G401 (cell line): ENCODE measurements at regions not wholly inside any gene's neighbourhood (a gene's known extent, or its start where the extent isn't known, plus 50 kb on each side); places are given as distances from the start of the nearest gene placed in this dataset.

Experiments
- DNase-seq: peaks from one replicate; pipeline ENCODE4 v3.0.0-alpha.2; 2015; ENCODE audit warnings: low spot score
- in situ Hi-C: cut with HindIII; loops from 2 replicates; pipeline ENCODE4 v1.10.0; 2016; ENCODE audit warnings: low sequenced_read_pairs, mixed read lengths

DNA sequence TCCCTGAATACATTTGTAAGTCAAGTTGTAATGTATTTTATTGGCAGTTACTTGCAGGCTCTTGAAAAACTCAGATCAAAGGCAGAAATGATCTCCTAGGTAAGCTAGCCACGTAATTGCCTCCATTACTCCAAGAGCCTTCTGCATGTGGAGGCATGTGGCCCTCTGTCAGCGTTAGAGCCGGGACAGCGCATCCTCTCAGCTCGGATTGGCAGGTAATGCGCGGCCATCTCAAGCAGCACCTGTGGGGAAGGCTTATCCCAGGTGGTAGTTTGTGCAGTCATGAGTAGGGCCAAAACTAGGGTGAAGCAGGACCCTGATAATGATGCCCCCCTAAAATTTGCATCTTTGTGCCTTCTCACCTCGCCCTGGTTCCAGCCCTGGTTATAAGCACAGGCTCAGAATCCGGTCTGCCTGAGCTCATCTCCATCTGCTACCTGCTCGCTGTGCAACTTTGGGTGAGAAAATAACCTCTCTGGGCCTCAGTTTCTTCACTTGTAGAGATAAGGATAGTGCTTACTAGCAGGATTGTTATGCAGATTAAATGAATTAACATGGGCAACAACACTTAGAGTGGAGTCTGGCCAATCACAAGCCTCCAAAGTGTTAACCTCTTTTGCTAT lies 157.5 kb upstream of the PMEPA1 start:
- in situ Hi-C loops, result no loop called here
- DNase-seq, result no peak

DNA sequence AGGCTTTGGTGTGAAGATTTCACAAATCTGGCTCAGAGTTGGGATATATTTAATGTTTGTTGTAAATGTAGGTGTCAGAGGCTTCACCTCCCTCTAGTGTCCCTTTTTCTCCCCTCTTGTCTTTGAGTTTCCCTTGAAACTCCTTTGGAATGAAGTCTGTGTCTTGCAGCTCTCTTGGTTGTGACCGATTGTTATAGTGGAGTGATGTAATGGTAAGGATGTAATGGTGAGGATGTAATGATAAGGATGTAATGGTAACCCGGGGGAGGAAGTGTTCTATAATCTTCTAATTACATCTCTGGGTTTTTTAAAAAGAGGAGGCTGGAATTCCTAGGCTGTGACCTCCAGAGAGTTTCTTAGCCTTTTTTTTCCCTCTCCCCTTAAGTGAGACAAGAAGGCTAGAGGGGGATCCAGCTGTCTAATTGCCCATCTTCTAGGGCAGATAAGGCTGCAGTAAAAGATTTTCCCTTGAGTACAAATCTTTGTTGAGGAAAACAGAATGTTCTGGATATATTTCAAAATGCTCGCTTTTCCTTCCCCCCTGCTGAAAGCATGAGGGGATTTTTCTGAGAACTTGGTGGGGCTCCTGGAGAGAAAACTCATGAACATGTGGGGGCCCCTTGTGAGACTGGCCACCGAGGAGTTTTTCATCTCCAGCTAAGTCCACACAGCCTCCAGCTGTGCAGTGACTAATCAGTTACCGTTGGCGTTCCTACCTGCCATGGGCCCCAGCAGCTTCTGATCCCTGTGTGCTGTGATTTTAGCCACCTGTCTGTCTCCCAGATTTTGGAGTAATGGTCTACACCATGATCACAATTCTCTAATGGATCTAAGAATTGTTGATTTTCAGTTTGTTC lies 156.7 kb upstream of the PMEPA1 start:
- in situ Hi-C loops, result no loop called here
- no peak for DNase-seq

DNA sequence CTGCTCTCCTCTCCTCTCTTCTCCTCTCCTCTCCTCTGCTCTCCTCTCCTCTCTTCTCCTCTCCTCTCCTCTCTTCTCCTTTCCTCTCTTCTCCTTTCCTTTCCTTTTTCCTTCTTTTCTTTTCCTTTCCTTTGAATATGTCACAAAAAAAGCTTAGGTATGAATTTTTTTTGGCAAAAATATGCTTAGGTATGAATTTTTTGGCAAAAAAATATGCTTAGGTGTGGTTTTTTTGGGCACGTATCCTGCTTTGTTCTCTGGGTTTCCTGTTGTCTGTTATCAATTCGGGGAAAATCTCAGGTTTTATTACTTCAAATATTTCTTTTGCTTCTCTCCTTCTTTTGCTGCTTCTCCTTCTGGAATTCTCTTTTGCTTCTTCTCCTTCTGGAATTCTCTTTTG lies 155.5 kb upstream of the PMEPA1 start:
- in situ Hi-C loops, result no loop called here
- DNase-seq, result no peak

DNA sequence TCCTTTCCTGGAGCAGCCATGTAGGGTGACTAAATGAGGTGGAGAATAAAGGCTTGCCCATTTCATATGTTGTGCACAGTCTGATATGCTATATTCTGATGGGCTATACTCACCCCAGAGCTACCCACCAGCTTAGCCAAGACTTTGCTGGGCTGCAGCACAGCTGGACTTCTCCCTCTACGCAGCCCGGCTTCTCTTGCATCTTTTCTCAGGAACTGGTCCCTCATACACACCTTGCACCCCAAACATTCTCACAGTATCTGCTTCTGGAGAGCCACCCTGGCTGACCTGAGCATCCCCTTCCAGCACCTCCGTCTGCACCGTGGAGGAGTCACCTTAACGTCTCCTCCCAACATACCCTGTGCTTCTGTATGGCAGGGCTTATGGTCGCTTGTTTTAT lies 150.8 kb upstream of the PMEPA1 start:
- DNase-seq, result no peak
- in situ Hi-C loops, result no loop called here

DNA sequence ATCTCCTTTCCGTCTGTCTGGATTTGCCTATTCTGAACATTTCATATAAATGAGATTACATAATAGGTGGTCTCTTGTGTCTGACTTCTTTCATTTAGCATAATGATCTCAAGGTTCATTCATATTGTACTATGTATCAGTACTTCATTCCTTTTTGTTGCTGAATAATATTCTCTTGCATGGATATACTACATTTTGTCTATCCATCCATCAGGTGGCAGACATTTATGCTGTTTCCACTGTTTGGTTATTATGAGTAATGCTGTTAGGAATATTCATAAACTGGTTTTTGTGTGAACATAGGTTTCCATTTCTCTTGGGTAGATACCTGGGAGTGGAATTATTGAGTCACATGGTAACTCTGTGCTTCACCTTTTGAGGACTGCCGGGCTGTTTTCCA lies 148.2 kb upstream of the PMEPA1 start:
- in situ Hi-C loops, result no loop called here
- DNase-seq, result no peak

DNA sequence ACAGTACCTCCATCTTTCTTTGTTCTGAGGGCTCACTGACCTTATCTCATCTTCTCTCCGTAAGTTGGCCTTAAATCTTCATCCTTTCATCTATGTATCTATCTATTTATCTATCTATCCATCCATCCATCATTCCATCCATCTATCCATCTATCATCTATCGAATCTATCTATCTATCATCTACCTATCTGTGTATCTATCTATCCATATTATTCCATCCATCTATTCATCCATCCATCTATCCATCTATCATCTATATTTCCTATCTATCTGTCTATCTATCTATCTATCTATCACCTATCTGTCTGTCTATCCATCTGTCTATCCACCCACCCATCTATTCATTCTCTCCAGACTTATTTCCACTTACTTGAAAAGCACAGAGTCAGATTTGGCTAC lies 147.3 kb upstream of the PMEPA1 start:
- in situ Hi-C loops, result no loop called here
- DNase-seq, result no peak

DNA sequence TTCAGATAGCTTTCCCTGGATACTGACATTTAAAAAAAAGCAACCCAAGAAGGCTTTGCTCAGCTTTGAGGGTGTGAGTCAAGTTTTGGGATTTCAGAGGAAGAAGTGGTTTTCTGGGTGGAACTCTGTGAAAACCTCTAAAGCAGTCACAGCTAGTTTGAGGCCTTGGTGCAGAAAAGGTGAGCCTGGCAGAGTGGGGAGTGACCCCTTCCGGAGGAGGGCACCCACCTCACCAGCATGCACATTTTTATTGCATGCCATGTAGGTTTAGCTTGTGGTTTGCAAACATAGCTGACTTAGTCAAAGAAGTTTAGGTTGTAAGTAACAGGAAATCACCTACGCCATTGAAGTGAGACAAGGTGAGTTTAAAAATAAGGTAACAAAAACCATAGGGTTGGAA lies 146.8 kb upstream of the PMEPA1 start:
- in situ Hi-C loops, result no loop called here
- no peak for DNase-seq

DNA sequence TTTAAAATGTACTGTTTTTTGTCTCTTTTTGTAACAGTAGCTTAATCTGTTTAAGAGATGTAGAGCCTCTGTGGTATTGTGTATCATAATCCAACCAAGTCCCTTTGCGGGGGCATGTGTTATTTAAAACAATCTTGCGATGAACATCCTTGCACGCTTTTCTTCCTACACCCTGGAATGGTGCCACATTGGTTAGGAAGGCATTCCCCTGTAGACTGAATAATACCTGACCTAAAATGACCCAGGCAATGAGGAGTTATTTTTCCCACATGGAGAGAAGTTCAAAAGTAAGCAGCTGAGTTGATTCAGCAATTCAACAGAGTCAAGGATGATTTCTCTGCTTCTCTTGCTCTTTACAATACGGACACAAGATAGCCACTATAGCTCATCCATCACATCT lies 142.0 kb upstream of the PMEPA1 start:
- no peak for DNase-seq
- in situ Hi-C loops, result no loop called here

DNA sequence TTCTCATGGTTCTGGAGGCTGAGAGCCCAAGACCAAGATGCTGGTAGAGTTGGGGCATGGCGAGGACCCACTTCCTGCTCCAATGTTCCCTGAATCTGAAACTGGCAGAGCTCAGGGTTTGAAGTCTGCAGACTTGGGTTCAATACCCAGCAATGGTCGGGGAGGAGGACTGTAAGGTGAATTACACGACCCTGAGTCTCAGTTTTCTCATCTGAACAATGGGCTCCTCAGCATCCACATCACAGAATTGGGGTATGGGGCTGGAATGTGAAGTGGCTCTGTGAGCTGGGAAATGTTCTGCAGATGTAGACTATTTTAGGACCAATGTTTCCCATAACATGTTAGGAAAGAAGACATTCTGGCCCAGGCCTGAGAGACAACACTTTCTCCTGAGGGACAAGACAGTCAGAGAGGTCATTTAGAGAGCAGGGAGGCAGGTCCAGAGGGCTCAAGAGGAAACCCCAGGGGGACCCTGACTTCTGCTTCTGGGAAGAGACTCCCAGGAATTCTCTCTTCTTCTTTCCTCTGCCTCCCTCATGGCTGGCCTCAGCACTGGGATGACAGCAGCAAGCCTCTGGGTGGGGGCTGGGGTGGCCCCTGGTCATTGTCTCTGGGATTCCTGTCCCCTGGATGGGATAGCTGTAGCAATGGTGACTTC lies 141.3 kb upstream of the PMEPA1 start:
- DNase-seq, result no peak
- in situ Hi-C loops, result no loop called here

DNA sequence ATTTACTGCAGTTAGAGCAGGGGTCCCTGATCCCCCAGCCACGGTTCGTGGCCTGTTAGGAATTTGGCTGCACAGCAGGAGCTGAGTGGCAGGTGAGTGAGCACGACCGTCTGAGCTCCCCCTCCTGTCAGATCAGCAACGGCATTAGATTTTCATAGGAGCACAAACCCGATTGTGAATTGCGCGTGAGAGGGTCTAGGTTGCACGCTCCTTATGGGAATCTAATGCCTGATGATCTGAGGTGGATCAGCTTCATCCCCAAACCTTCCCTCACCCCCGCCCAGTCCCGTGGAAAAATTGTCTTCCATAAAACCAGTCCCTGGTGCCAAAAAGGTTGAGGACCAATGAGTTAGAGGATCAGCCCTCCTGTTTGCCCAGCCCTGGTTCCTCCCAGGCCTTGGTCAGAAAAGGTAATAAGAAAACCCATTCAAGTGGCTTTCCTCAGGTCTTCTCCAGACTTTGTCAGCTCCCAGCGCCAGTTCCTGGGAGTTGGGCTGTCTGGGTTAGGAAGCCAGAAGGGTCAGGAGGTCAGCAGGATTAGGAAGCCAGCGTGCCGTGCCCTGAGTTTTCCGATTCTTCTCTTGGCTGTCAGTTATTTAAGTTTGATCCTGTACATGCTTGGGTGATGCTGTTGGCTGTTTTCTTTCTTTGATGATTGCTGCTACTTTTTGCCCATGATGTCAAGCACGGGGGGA lies 139.9 kb upstream of the PMEPA1 start:
- no peak for DNase-seq
- in situ Hi-C loops, result no loop called here

DNA sequence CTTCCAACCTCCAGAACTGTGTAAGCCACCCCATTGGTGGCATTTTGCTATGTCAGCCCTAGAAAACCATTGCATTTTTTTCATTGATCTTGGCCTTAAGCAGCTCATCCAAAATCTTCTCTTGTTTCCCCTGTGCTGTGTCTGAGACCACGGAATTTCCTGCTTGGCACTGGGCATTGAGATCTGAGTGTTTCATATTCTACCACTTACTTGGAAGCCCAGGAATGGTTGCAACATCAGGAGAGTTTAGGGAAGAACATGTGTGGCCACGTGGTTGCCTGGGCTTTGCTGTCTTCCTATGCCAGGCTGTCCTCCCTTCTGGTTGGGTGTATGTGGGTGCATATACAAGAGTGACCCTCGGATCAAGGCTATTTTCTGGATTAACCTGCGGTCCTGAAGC lies 139.3 kb upstream of the PMEPA1 start:
- in situ Hi-C loops, result no loop called here
- DNase-seq, result no peak

DNA sequence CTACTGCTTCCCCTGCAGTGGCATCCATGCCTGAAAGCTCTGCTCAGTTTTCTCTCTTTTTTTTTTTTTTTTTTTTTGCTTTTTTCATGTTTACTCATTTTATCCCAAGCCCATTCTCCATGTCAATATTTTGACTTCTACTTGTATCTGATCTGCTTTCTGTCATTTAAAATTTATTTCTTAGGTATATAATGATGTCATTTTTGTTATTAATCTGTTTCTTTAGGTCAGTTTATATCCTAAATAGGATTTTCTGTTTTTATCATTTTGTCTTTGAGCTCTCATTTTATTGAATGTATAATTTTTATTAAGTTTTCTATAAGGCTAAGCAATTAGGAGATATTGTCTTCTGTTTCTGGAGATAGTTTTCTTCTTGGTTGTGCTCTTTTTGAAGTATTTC lies 138.5 kb upstream of the PMEPA1 start:
- in situ Hi-C loops, result no loop called here
- DNase-seq, result no peak

DNA sequence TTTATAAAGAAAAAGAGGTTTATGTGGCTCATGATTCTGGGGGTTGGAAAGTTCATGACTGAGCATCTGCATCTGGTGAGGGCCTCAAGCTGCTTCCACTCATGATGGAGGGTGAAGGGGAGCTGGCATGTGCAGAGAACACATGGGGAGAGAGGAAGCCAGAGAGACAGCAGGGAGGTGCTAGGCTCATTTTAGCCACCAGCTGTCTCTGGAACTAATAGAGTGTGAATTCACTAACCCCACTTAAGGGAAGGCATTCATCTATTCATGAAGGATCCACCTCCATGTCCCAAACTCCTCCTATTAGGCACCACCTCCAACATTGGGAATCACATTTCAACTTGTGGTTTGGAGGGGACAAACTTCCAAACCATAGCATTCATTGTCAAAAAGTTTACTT lies 137.3 kb upstream of the PMEPA1 start:
- in situ Hi-C loops, result no loop called here

DNA sequence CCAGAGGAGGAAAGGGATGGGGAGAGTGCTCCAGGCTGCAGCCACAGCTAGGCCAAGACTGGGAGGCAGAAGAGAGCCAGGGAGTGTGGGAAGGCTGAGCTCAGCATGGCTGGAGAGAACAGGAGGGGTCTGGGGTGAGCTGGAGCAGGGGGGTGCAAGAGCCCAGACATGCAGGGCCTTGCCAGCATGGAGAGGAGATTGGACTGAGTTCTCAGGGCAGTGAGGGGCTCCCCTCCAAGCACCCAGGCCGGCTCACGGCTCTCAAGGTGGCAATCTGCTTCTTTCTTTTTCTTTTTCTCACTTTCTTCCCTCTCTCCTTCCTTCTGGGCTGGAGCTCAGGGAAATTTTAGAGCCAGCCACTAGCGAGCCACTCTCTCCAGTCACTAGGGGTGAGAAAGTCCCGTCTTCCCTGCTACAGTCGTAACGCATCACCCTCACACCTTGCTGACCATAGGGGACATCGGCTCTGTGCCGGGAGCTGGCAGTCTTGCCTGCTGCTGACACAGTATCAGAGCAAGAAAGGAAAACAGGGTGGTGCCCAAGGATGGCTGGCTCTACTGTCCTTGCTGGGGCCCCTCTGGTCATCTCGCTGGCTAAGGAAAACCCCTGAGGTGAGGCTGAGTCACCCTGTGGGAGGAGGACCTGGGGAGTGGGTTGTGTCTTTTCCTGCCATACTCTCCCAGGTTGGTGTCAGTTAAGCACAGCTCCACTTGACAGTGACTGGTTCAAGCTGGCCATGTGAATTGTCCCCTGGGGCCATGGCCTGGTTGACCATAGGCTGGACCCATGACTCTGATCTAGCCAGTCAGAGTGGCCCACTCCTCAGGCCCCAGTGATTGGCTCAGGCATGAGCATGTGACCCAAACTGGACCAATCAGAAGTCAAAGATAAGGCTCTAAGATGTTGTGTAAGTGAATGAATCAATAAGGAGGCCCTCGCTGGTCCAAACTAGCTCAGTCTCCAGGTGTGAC lies 135.1 kb upstream of the PMEPA1 start:
- in situ Hi-C loops, result no loop called here
- no peak for DNase-seq

More for the DNA sequence above, 137.3 kb upstream of the PMEPA1 start:
- no peak for DNase-seq

DNA sequence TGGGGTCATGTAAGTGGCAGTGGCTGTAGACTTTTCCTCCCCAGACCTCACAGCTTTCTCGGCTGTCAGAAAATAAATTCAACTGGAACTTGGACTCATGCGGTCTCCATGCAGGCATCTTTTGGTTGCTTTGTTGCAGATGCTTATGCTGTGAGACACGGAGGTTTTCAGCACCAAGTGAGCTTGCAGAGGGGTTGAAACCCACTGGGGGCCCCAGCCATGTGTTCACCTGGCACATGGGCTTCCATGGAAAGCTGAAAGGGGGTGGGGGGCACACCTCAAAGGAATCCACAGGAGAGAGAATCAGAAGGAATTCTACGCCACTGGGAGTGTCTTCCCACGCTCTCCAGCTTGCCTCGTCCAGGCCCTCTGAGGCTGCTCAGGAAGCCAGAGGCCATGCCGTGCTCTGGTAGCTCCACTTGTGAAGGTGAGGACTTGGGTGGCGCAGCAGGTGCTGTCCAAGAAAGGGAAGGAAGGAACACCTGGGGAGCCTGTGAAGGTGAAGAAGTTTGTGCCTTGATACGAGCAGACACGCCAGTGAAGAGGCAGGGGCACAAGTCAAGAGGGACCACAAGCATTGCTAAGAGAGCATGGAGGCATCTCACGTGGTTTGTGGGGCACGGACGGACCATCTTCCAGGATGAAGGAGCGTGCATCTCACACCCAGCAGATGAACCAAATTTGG lies 134.3 kb upstream of the PMEPA1 start:
- in situ Hi-C loops, result no loop called here
- DNase-seq, result no peak

DNA sequence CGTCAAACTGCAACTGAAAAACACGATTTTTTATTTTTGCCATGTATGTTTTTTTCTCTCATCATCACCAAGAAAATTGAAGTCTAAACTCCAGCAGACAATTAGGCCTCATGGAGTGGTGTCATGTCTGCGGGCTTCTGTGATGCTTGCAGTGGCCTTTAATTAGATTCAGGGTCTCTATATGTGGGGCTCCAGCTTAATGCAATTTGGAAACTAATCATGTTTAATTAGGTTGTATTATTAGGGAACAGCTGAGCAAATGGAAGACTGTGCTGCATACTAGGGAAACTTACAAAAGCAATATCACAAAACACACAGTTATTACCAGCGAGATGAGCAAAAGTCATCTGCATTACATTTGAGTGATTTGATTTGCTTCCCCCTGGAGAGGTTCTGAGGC lies 132.9 kb upstream of the PMEPA1 start:
- DNase-seq, result no peak
- in situ Hi-C loops, result no loop called here

DNA sequence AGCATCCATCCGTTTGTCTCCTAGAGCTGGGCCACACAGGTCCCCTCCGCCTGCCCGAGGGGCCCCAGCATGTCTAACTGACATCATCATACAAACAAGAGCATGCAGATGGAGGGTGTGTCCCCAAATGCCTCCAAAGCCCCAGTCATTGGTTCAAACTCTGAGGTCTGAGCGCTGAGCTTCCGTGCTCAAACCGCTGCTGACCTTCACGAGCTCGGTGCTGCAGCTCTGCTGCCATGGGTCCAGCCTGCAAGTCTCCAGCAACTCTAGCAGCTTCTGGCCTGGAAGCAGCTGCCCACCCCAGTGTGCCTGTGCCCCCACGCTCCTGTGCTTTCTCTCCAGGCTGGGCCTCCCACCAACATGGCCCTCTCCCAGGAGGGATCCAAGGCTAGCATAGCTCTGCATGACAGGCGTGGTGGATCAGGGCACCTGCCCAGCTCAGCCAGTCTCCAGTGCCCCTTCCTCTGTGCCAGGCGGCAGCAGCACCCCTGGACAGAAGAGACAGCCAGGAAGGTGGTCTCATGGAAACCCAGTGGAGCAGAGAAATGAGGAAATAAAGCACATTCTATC lies 131.6 kb upstream of the PMEPA1 start:
- DNase-seq, result no peak

More for the DNA sequence above, 131.6 kb upstream of the PMEPA1 start:
- in situ Hi-C loops, result no loop called here
